ENCODE measurements at regions not wholly inside any gene's neighbourhood (a gene's known extent, or its start where the extent isn't known, plus 50 kb on each side); places are given as distances from the start of the nearest gene placed in this dataset.

DNA sequence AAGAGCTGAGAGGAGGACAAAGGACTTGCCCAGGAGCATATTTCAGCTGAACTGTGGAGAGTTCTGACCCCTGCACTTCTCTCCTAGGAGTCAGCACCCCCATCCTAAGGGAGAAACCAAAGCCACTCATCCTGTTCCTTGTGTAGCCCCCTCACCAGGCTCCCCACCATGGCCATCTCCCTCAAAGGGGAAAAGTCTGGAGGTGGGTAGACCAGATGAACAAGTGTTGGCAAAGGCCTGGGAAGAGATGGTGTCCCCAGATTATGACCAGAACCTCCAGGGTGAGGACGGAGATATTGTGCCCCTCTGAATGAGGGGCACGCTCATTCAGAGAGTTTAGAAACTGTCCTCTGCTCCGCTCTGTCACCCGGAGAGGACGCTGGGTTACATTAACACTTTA is 880.0 kb downstream of the BRD1 start (continued):
- TF ChIP-seq, protein P1, sequence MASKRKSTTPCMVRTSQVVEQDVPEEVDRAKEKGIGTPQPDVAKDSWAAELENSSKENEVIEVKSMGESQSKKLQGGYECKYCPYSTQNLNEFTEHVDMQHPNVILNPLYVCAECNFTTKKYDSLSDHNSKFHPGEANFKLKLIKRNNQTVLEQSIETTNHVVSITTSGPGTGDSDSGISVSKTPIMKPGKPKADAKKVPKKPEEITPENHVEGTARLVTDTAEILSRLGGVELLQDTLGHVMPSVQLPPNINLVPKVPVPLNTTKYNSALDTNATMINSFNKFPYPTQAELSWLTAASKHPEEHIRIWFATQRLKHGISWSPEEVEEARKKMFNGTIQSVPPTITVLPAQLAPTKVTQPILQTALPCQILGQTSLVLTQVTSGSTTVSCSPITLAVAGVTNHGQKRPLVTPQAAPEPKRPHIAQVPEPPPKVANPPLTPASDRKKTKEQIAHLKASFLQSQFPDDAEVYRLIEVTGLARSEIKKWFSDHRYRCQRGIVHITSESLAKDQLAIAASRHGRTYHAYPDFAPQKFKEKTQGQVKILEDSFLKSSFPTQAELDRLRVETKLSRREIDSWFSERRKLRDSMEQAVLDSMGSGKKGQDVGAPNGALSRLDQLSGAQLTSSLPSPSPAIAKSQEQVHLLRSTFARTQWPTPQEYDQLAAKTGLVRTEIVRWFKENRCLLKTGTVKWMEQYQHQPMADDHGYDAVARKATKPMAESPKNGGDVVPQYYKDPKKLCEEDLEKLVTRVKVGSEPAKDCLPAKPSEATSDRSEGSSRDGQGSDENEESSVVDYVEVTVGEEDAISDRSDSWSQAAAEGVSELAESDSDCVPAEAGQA (IDR thresholded peaks at IDR 0.05; ENCODE audit: low read depth) = no peak
- TF ChIP-seq, protein P1 (CRISPR knock-in tag; IDR thresholded peaks at IDR 0.05; ENCODE audit: borderline replicate concordance) = no peak
- TF ChIP-seq, protein P2, sequence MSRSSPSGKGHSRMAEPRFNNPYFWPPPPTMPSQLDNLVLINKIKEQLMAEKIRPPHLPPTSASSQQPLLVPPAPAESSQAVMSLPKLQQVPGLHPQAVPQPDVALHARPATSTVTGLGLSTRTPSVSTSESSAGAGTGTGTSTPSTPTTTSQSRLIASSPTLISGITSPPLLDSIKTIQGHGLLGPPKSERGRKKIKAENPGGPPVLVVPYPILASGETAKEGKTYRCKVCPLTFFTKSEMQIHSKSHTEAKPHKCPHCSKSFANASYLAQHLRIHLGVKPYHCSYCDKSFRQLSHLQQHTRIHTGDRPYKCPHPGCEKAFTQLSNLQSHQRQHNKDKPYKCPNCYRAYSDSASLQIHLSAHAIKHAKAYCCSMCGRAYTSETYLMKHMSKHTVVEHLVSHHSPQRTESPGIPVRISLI (CRISPR knock-in tag; IDR thresholded peaks at IDR 0.05; ENCODE audit: borderline replicate concordance) = no peak
- TF ChIP-seq PAWR (CRISPR knock-in tag; IDR thresholded peaks at IDR 0.05; ENCODE audit: borderline replicate concordance) (no peak), EZH2 (conservative IDR thresholded peaks at IDR 0.05; ENCODE audit: low read depth, low read length) (no peak), TSC22D2 (CRISPR knock-in tag; IDR thresholded peaks at IDR 0.05; ENCODE audit: borderline replicate concordance) (no peak)

Measured in HepG2 (cell line).